DND-41 (cell line): ENCODE measurements at regions not wholly inside any gene's neighbourhood (a gene's known extent, or its start where the extent isn't known, plus 50 kb on each side); places are given as distances from the start of the nearest gene placed in this dataset.

ENCODE experiments used
- ATAC-seq: fragments of 200-7000 bp; cut with Tn5 transposase; 3 replicates; pipeline ENCODE4 v1.9.1; 2021; ENCODE audit warnings: low read depth; ENCODE audit not compliant: insufficient read depth
- DNase-seq: peaks from one replicate; pipeline ENCODE4 v3.0.0-alpha.2; 2020
- H2AFZ ChIP-seq: 2 replicates; pipeline ENCODE4 v1.6.0; 2012; ENCODE audit warnings: low read depth, low read length
- H3K27ac ChIP-seq: 2 replicates; pipeline ENCODE4 v1.5.1; 2012; ENCODE audit warnings: low read length, inconsistent platforms
- H3K27me3 ChIP-seq: fragments of 200-600 bp; sonication (generic); 2 replicates; pipeline ENCODE4 v1.6.0; 2012; ENCODE audit warnings: low read length, mild to moderate bottlenecking, inconsistent platforms; ENCODE audit not compliant: insufficient read depth, poor library complexity
- H3K36me3 ChIP-seq: 2 replicates; pipeline ENCODE4 v1.5.1; 2012; ENCODE audit warnings: low read length, inconsistent platforms; ENCODE audit not compliant: insufficient read depth
- H3K4me1 ChIP-seq: 2 replicates; pipeline ENCODE4 v1.5.1; 2012; ENCODE audit warnings: mild to moderate bottlenecking, low read length; ENCODE audit not compliant: insufficient read depth
- H3K4me2 ChIP-seq: 2 replicates; pipeline ENCODE4 v1.6.0; 2012; ENCODE audit warnings: mild to moderate bottlenecking, moderate library complexity, low read length, inconsistent platforms; ENCODE audit not compliant: insufficient read depth
- H3K4me3 ChIP-seq, 2 experiments: fragments of 200-600 bp in 1 of 2; shearing (Covaris generic) in 1 of 2; 2 replicates each; pipeline ENCODE4 v1.5.1; 2012 to 2016; ENCODE audit warnings: inconsistent platforms in 2 of 2, low read length in 2 of 2, mild to moderate bottlenecking in 2 of 2, low read depth in 1 of 2, moderate library complexity in 1 of 2
- H3K79me2 ChIP-seq: 2 replicates; pipeline ENCODE4 v1.6.0; 2012; ENCODE audit warnings: low read length, inconsistent platforms; ENCODE audit not compliant: insufficient read depth
- H3K9ac ChIP-seq: 2 replicates; pipeline ENCODE4 v1.6.0; 2012; ENCODE audit warnings: low read depth, mild to moderate bottlenecking, inconsistent platforms, low read length, moderate library complexity
- H3K9me3 ChIP-seq: 2 replicates; pipeline ENCODE4 v1.5.1; 2012; ENCODE audit warnings: low read length, moderate library complexity, mild to moderate bottlenecking, inconsistent platforms; ENCODE audit not compliant: insufficient read depth, severe bottlenecking
- H4K20me1 ChIP-seq: 2 replicates; pipeline ENCODE4 v1.6.0; 2012; ENCODE audit warnings: low read length; ENCODE audit not compliant: insufficient read depth
- EZH2 ChIP-seq: IDR thresholded peaks from 3 replicates; pipeline ENCODE4 v1.6.1; 2012; ENCODE audit warnings: borderline replicate concordance, low read depth, mild to moderate bottlenecking, moderate library complexity, low read length, inconsistent platforms; ENCODE audit not compliant: severe bottlenecking
- TF ChIP-seq, protein P1 (sequence below): IDR thresholded peaks from 2 replicates; pipeline ENCODE4 v1.5.1; 2012; ENCODE audit warnings: borderline replicate concordance, low read length, moderate library complexity, mild to moderate bottlenecking; ENCODE audit not compliant: poor library complexity, severe bottlenecking; ENCODE audit errors: extremely low read depth

DNA sequence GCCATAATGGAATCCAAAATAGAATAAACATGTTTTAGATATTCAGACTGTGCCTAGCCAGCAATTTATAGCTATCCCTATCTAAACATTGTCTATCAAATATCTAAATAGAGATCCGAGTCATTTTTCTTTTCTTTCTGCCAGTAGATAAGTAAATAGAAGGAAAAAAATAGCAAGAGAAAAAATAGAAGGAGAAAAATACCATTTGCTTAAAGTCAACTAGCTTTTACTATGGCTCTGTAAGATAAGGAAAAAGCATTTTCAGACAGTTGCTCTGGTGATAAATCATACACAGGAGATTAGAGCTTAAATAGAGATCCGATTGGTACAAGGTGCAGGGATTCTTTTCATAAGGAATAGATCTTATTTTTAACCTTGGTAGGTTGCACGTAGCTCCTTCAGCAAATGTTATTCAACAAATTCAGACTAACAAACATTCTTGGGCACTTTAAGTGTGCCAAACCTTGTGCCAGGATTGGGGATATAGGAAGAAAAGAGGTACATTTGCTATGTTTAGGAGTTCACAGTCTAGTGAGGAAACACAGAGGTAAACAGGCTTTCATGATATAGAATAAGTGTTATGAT lies 70.1 kb upstream of the CCDC190 start:
- H3K4me2 ChIP-seq = no peak overlapping the region

DNA sequence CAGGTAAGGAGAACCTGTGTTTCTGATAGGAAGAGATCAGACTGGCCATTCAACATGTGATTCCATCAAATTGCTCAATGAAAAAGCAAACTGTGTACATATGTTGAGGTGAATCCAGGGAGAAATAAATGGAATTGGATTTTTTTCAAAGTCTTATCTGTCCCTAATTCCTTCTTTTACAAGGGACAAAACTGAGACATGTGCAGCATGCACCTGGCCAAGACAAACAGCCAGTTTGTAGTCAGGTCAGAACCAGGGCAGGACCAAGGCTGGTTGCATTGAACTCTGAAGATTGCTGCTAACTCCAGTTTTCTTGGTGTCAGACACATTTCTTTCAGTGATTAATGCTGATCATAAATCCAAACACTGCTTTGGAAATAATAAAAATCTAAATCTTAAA lies 69.6 kb upstream of the CCDC190 start:
- H3K79me2 ChIP-seq = no peaks in the 10 kb centered on the region
- H3K9me3 ChIP-seq = no peaks in the 10 kb centered on the region
- TF ChIP-seq EZH2 = no peak
- TF ChIP-seq, protein P1, sequence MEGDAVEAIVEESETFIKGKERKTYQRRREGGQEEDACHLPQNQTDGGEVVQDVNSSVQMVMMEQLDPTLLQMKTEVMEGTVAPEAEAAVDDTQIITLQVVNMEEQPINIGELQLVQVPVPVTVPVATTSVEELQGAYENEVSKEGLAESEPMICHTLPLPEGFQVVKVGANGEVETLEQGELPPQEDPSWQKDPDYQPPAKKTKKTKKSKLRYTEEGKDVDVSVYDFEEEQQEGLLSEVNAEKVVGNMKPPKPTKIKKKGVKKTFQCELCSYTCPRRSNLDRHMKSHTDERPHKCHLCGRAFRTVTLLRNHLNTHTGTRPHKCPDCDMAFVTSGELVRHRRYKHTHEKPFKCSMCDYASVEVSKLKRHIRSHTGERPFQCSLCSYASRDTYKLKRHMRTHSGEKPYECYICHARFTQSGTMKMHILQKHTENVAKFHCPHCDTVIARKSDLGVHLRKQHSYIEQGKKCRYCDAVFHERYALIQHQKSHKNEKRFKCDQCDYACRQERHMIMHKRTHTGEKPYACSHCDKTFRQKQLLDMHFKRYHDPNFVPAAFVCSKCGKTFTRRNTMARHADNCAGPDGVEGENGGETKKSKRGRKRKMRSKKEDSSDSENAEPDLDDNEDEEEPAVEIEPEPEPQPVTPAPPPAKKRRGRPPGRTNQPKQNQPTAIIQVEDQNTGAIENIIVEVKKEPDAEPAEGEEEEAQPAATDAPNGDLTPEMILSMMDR = no peak
- ATAC-seq (no peak), DNase-seq (no peak)
- no peaks in the 10 kb centered on the region for H3K36me3 ChIP-seq
- H3K9ac ChIP-seq = no peak overlapping the region
- H3K4me1 ChIP-seq = no peaks in the 10 kb centered on the region
- no peaks in the 10 kb centered on the region for H4K20me1 ChIP-seq
- H3K4me2 ChIP-seq = no peak overlapping the region
- peaks cover 14% of the 10 kb centered on the region for H3K27me3 ChIP-seq
- no peak overlapping the region for H3K27ac ChIP-seq
- no peak overlapping the region for H3K4me3 ChIP-seq
- H2AFZ ChIP-seq = no peak overlapping the region

More for the DNA sequence above, 70.1 kb upstream of the CCDC190 start:
- H3K27ac ChIP-seq = no peak overlapping the region
- H3K9me3 ChIP-seq = no peaks in the 10 kb centered on the region
- no peaks in the 10 kb centered on the region for H3K36me3 ChIP-seq
- H2AFZ ChIP-seq = no peak overlapping the region
- DNase-seq (no peak), ATAC-seq (no peak)
- TF ChIP-seq, protein P1 = no peak
- H3K4me1 ChIP-seq = no peaks in the 10 kb centered on the region
- H3K9ac ChIP-seq = no peak overlapping the region
- H3K4me3 ChIP-seq = no peak overlapping the region
- peaks cover 14% of the 10 kb centered on the region for H3K27me3 ChIP-seq
- H3K79me2 ChIP-seq = no peaks in the 10 kb centered on the region
- H4K20me1 ChIP-seq = no peaks in the 10 kb centered on the region

DNA sequence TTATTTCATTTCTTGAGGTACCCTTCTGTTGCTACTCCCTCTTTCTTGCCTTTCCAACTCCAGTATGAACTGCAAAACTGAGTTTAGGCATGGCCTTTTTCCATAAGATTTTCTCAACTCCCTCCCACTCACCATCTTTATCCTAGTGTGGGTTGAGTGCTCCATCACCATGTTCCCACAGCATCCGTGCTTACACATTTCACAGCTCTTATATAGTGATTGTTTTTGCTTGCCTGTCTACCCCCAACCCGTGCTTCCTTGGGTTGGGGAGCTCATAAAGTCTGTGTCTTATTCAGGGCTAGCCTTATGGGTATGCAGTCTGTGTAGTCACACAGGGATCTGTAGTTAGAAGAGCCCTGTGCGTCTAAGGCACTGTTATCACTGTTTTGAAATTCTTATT lies 68.2 kb upstream of the CCDC190 start:
- TF ChIP-seq EZH2 = no peak
- TF ChIP-seq, protein P1 = no peak
- no peak overlapping the region for H3K9ac ChIP-seq
- H3K9me3 ChIP-seq = no peaks in the 10 kb centered on the region
- no peak overlapping the region for H3K4me2 ChIP-seq
- H3K4me1 ChIP-seq = no peaks in the 10 kb centered on the region
- H2AFZ ChIP-seq = no peak overlapping the region
- no peaks in the 10 kb centered on the region for H3K79me2 ChIP-seq
- H3K27ac ChIP-seq = no peak overlapping the region
- no peaks in the 10 kb centered on the region for H4K20me1 ChIP-seq
- ATAC-seq (no peak), DNase-seq (no peak)
- no peaks in the 10 kb centered on the region for H3K36me3 ChIP-seq
- no peak overlapping the region for H3K4me3 ChIP-seq
- H3K27me3 ChIP-seq = peaks cover 6% of the 10 kb centered on the region

DNA sequence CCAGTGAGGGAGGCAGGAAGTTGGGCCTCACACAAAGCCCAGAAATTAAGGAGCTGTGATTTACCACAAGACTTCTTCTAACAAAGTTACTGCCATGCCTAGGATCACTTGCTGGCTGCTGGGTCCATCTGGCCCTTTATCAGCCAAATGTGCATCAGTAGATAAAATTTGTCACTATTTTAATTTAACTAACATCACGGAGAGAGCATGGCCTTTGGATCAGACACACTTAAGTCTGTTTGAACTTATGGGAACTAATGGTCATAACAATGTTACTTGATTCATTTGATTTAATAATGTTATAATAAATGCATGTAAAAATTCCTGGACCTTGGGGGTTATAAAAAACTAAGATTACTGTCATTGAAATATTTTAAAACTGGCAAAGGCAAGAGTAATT lies 67.2 kb upstream of the CCDC190 start:
- Histone ChIP-seq H2AFZ (no peak overlapping the region), H3K4me3 (no peak overlapping the region), H3K36me3 (no peaks in the 10 kb centered on the region), H3K4me2 (no peak overlapping the region), H3K27ac (no peak overlapping the region), H3K79me2 (no peaks in the 10 kb centered on the region), H3K9ac (no peak overlapping the region), H3K4me1 (no peaks in the 10 kb centered on the region), H3K9me3 (no peaks in the 10 kb centered on the region), H4K20me1 (no peaks in the 10 kb centered on the region), H3K27me3 (peaks cover 6% of the 10 kb centered on the region)
- TF ChIP-seq, protein P1 = no peak
- TF ChIP-seq EZH2 = no peak
- no peak for DNase-seq
- no peak for ATAC-seq
